ENCODE measurements at regions not wholly inside any gene's neighbourhood (a gene's known extent, or its start where the extent isn't known, plus 50 kb on each side); places are given as distances from the start of the nearest gene placed in this dataset.

GRCh38 chr9:36485647-36486328, 85.7 kb upstream of the RNF38 start:
- no peak for TF ChIP-seq CTCF (IDR thresholded peaks at IDR 0.05; ENCODE audit: low read depth, low read length, missing control alignments)
- DNase-seq (ENCODE audit: low read depth) = no peak
- H3K4me3 ChIP-seq (ENCODE audit: low read depth, low read length) = peak overlapping the region; percentile 99

GRCh38 chr9:36484124-36484523, 84.1 kb upstream of the RNF38 start:
- no peak for TF ChIP-seq CTCF (IDR thresholded peaks at IDR 0.05; ENCODE audit: low read depth, low read length, missing control alignments)
- DNase-seq (ENCODE audit: low read depth) = no peak
- no peak overlapping the region for H3K4me3 ChIP-seq (ENCODE audit: low read depth, low read length)

GRCh38 chr9:36479101-36479500, 79.0 kb upstream of the RNF38 start:
- no peak for TF ChIP-seq CTCF (IDR thresholded peaks at IDR 0.05; ENCODE audit: low read depth, low read length, missing control alignments)

GRCh38 chr9:36471359-36471758, 71.3 kb upstream of the RNF38 start:
- no peak for TF ChIP-seq CTCF (IDR thresholded peaks at IDR 0.05; ENCODE audit: low read depth, low read length, missing control alignments)
- no peak for DNase-seq (ENCODE audit: low read depth)
- H3K4me3 ChIP-seq (ENCODE audit: low read depth, low read length) = no peak overlapping the region

More at GRCh38 chr9:36479101-36479500, 79.0 kb upstream of the RNF38 start:
- no peak overlapping the region for H3K4me3 ChIP-seq (ENCODE audit: low read depth, low read length)
- no peak for DNase-seq (ENCODE audit: low read depth)

GRCh38 chr9:36470643-36471290, 70.7 kb upstream of the RNF38 start:
- peak overlapping the region; percentile 49 for H3K4me3 ChIP-seq (ENCODE audit: low read depth, low read length)
- DNase-seq (ENCODE audit: low read depth) = peak; percentile 79
- no peak for TF ChIP-seq CTCF (IDR thresholded peaks at IDR 0.05; ENCODE audit: low read depth, low read length, missing control alignments)

- no peak for TF ChIP-seq CTCF (IDR thresholded peaks at IDR 0.05; ENCODE audit: low read depth, low read length, missing control alignments)
Measured at GRCh38 chr9:36463467-36463866, 63.4 kb upstream of the RNF38 start.

GRCh38 chr9:36462245-36462644, 62.2 kb upstream of the RNF38 start:
- DNase-seq (ENCODE audit: low read depth) = no peak
- no peak overlapping the region for H3K4me3 ChIP-seq (ENCODE audit: low read depth, low read length)
- TF ChIP-seq CTCF (IDR thresholded peaks at IDR 0.05; ENCODE audit: low read depth, low read length, missing control alignments) = no peak

More at GRCh38 chr9:36463467-36463866, 63.4 kb upstream of the RNF38 start:
- no peak for DNase-seq (ENCODE audit: low read depth)
- H3K4me3 ChIP-seq (ENCODE audit: low read depth, low read length) = no peak overlapping the region
